ENCODE measurements at regions not wholly inside any gene's neighbourhood (a gene's known extent, or its start where the extent isn't known, plus 50 kb on each side); places are given as distances from the start of the nearest gene placed in this dataset.
"Not testable (repeated sequence)": the region's sequence is repeated elsewhere in the genome, so short reads cannot be mapped to it uniquely, and the experiment has no call there.

DNA sequence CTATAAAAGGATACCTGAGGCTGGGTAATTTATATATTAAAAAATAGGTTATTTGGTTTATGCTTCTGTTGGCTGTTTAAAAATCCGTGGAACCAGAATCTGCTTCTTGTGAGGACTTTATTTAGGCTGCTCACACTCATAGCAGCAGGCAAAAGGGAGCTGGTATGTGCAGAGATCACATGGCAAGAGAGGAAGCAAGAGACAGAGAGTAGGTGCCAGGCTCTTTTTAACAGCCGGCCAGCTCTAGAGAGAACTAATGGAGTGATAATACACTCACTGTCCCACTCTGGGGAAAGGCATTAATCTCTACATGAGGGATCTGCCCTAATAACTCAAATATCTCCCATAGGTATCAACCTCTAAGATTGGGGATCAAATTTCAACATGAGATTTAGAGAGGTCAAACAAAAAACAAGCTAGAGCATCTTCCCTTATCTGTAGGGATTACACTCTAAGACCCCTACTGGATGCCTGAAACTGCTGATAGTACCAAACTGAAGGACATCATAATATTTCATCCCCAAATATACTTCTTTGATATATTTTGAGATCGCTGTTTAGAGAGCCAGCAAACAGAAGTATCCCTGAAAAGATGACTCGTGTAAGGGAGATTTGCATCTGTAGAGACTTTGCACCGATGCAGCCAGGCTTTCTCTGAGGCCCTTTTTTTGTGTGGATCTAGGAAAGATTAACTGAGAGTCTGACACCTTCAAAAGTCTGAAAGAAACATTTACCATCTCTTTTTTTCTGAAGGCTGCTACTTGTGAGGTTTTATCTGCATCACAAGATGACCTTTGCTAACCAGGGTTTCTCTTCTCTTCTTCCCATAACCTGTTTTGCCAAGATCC lies 717.0 kb upstream of the MBL2 start:
- H3K36me3 Mint-ChIP-seq (ENCODE audit: low read depth): peaks cover 38% of the 10 kb centered on the region
- Histone ChIP-seq H3K4me3 (ENCODE audit: low read length) (peak overlapping the region; percentile 11), H3K9me3 (ENCODE audit: control insufficient read depth, low read length) (peaks cover 65% of the 10 kb centered on the region), H3K36me3 (ENCODE audit: control insufficient read depth, insufficient read depth, low read length) (peaks cover 10% of the 10 kb centered on the region), H3K27ac (ENCODE audit: low read depth, low read length) (peak overlapping the region; percentile 68), H3K27me3 (ENCODE audit: control insufficient read depth, insufficient read depth, low read length, poor library complexity, severe bottlenecking) (no peaks in the 10 kb centered on the region), H3K4me1 (ENCODE audit: control insufficient read depth, insufficient read depth, low read length) (peaks cover 9% of the 10 kb centered on the region), H3K9ac (ENCODE audit: extremely low read depth, low read length, poor library complexity, severe bottlenecking) (peak overlapping the region; percentile 22)
- peaks cover 12% of the 10 kb centered on the region for H3K4me1 Mint-ChIP-seq
- TF ChIP-seq, protein P1, sequence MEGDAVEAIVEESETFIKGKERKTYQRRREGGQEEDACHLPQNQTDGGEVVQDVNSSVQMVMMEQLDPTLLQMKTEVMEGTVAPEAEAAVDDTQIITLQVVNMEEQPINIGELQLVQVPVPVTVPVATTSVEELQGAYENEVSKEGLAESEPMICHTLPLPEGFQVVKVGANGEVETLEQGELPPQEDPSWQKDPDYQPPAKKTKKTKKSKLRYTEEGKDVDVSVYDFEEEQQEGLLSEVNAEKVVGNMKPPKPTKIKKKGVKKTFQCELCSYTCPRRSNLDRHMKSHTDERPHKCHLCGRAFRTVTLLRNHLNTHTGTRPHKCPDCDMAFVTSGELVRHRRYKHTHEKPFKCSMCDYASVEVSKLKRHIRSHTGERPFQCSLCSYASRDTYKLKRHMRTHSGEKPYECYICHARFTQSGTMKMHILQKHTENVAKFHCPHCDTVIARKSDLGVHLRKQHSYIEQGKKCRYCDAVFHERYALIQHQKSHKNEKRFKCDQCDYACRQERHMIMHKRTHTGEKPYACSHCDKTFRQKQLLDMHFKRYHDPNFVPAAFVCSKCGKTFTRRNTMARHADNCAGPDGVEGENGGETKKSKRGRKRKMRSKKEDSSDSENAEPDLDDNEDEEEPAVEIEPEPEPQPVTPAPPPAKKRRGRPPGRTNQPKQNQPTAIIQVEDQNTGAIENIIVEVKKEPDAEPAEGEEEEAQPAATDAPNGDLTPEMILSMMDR (conservative IDR thresholded peaks at IDR 0.05): peak; percentile 24
- WGBS, 2 experiments (ENCODE audit: insufficient coverage in 1 of 2, insufficient read length in 1 of 2): 45 to 48% methylated on average over 3 to 5 of the region's 5 CpGs
- H3K27ac Mint-ChIP-seq: peak overlapping the region; percentile 87
- H3K4me3 Mint-ChIP-seq: no peak overlapping the region
- H3K27me3 Mint-ChIP-seq (ENCODE audit: insufficient read depth): no peaks in the 10 kb centered on the region
- H3K9me3 Mint-ChIP-seq: peaks cover 63% of the 10 kb centered on the region
- peak; percentile 56 for DNase-seq

DNA sequence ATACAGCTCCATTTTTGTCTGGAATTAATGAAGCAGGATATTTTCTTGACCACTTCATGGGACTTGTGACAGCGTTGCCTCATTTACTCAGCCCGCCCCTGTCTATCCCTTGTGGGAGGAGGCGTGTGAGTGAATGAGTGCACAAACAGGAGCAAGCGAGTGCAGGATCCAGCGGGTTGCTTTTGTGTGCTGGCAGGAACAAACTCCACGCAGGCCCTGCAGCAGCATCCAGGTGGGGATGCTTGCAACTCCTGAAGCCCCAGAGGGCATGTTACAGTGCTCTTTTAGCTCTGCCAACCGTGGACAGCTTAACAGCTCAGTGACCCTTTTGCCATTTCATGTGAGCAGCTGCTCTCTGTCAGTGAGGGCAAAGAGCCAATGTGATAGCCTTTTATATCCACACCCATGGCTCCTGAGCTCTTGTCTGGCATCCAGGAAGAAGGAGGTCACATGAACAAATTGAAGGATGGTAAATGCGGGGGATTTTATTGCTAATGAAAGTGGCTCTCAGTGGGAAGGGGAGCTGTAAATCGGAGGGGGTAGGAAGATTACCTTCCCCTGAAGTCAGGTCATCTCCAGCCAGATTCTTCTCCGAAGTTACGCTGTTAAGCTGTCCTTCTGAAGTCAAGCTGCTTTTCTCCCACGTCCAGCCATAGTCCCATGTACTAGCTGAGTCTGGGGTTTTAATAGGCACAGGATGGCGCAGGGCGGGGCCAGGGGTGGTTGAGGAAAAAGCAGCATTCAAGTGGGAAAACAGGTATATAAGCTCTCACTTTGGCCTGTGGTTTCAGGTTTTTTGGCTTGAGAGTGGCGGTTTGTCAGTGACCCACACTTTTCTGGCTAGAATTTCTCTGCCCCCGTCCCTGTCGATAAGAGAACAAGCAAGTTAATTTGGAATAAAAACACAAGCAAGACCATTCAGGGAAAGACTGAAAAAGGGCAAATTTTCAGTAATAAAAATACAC lies 714.7 kb upstream of the MBL2 start:
- TF ChIP-seq, protein P1 (conservative IDR thresholded peaks at IDR 0.05): no peak
- Histone ChIP-seq H3K27me3 (ENCODE audit: control insufficient read depth, insufficient read depth, low read length, poor library complexity, severe bottlenecking) (no peaks in the 10 kb centered on the region), H3K36me3 (ENCODE audit: control insufficient read depth, insufficient read depth, low read length) (peaks cover 16% of the 10 kb centered on the region), H3K4me3 (ENCODE audit: low read length) (peak overlapping the region; percentile 70), H3K9ac (ENCODE audit: extremely low read depth, low read length, poor library complexity, severe bottlenecking) (no peak overlapping the region), H3K27ac (ENCODE audit: low read depth, low read length) (no peak overlapping the region), H3K4me1 (ENCODE audit: control insufficient read depth, insufficient read depth, low read length) (peaks cover 9% of the 10 kb centered on the region), H3K9me3 (ENCODE audit: control insufficient read depth, low read length) (peaks cover 74% of the 10 kb centered on the region)
- H3K4me3 Mint-ChIP-seq: no peak overlapping the region
- H3K36me3 Mint-ChIP-seq (ENCODE audit: low read depth): peaks cover 33% of the 10 kb centered on the region
- no peak overlapping the region for H3K27ac Mint-ChIP-seq
- H3K9me3 Mint-ChIP-seq: peaks cover 53% of the 10 kb centered on the region
- peaks cover 12% of the 10 kb centered on the region for H3K4me1 Mint-ChIP-seq
- H3K27me3 Mint-ChIP-seq (ENCODE audit: insufficient read depth): no peaks in the 10 kb centered on the region
- DNase-seq: no peak
- 87 to 89% methylated on average over 9 to 17 of the region's 17 CpGs for WGBS, 2 experiments (ENCODE audit: insufficient coverage in 1 of 2, insufficient read length in 1 of 2)

DNA sequence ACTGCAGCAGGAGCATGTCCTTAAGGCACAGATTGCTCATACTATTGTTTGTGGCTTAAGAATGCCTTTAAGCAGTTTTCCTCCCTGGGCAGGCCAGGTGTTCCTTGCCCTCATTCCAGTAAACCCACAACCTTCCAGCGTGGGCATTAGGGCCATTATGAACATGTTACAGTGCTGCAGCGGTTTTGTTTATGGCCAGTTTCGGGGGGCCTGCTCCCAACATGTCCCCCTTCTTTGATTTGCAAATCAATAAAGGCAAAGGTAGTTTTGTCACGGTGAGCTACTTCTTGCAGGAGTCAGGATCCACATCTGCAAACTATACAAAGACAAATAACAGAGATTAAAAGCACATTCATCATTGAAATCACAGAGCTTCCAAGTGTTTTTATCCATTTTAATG lies 712.8 kb upstream of the MBL2 start:
- peaks cover 34% of the 10 kb centered on the region for H3K36me3 Mint-ChIP-seq (ENCODE audit: low read depth)
- 69% methylated on average over 4 of the region's 4 CpGs; no CpG with 5 or more reads in 1 of the 2 experiments for WGBS, 2 experiments (ENCODE audit: insufficient coverage in 1 of 2, insufficient read length in 1 of 2)
- DNase-seq; H3K4me1 ChIP-seq (ENCODE audit: control insufficient read depth, insufficient read depth, low read length); H3K27ac Mint-ChIP-seq; H3K27me3 Mint-ChIP-seq (ENCODE audit: insufficient read depth); H3K27ac ChIP-seq (ENCODE audit: low read depth, low read length); H3K9ac ChIP-seq (ENCODE audit: extremely low read depth, low read length, poor library complexity, severe bottlenecking); H3K4me3 Mint-ChIP-seq; H3K27me3 ChIP-seq (ENCODE audit: control insufficient read depth, insufficient read depth, low read length, poor library complexity, severe bottlenecking): not testable (repeated sequence)
- Histone ChIP-seq H3K4me3 (ENCODE audit: low read length) (peak overlapping the region; percentile 70), H3K9me3 (ENCODE audit: control insufficient read depth, low read length) (peaks cover 82% of the 10 kb centered on the region), H3K36me3 (ENCODE audit: control insufficient read depth, insufficient read depth, low read length) (peaks cover 20% of the 10 kb centered on the region)
- H3K4me1 Mint-ChIP-seq: peaks cover 12% of the 10 kb centered on the region
- peaks cover 46% of the 10 kb centered on the region for H3K9me3 Mint-ChIP-seq

Data from endodermal cell (in vitro differentiated cells).